Sigmoid colon (tissue), 4 donors: ENCODE measurements at regions not wholly inside any gene's neighbourhood (a gene's known extent, or its start where the extent isn't known, plus 50 kb on each side); places are given as distances from the start of the nearest gene placed in this dataset.

Source experiments
- POLR2AphosphoS5 ChIP-seq, 4 donors: sonication (generic); formaldehyde crosslinking; IDR thresholded peaks; one replicate each; pipeline ENCODE4 v1.6.1; 2017; ENCODE audit warnings: antibody characterized with exemption in 4 of 4
- TF ChIP-seq, protein P1 (sequence below), 4 experiments: fragments of 450-650 bp in 3 of 4; fragments of 200-600 bp in 1 of 4; IDR thresholded peaks; one replicate each; pipeline ENCODE4 v1.5.1; 2016 to 2019; ENCODE audit warnings: antibody characterized with exemption in 4 of 4, mild to moderate bottlenecking in 3 of 4, moderate library complexity in 2 of 4

DNA sequence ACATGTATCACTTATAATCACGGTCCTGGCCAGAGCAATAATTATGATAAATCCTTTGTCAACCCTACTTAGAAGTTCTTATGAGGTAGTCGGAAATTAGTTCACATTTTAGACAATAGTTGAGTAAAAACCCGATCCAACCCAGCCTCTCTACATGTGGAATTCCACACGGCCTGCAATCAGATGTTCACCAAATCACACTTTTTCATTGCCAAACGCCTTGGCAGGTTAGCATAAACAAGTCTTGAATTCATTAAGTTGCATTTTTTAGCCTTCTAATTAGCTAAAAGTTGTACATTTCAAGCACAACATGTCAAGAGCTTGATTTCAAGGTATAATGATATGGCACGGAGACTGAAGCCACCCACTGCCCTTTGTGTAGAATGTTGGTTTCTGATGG is 65.3 kb downstream of the FOXL1 start:
- TF ChIP-seq, protein P1, sequence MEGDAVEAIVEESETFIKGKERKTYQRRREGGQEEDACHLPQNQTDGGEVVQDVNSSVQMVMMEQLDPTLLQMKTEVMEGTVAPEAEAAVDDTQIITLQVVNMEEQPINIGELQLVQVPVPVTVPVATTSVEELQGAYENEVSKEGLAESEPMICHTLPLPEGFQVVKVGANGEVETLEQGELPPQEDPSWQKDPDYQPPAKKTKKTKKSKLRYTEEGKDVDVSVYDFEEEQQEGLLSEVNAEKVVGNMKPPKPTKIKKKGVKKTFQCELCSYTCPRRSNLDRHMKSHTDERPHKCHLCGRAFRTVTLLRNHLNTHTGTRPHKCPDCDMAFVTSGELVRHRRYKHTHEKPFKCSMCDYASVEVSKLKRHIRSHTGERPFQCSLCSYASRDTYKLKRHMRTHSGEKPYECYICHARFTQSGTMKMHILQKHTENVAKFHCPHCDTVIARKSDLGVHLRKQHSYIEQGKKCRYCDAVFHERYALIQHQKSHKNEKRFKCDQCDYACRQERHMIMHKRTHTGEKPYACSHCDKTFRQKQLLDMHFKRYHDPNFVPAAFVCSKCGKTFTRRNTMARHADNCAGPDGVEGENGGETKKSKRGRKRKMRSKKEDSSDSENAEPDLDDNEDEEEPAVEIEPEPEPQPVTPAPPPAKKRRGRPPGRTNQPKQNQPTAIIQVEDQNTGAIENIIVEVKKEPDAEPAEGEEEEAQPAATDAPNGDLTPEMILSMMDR (IDR thresholded peaks at IDR 0.05), result no peak
- TF ChIP-seq POLR2AphosphoS5 (IDR thresholded peaks at IDR 0.05), result no peak
